ENCODE measurements at regions not wholly inside any gene's neighbourhood (a gene's known extent, or its start where the extent isn't known, plus 50 kb on each side); places are given as distances from the start of the nearest gene placed in this dataset.
"Not testable (repeated sequence)": the region's sequence is repeated elsewhere in the genome, so short reads cannot be mapped to it uniquely, and the experiment has no call there.

DNA sequence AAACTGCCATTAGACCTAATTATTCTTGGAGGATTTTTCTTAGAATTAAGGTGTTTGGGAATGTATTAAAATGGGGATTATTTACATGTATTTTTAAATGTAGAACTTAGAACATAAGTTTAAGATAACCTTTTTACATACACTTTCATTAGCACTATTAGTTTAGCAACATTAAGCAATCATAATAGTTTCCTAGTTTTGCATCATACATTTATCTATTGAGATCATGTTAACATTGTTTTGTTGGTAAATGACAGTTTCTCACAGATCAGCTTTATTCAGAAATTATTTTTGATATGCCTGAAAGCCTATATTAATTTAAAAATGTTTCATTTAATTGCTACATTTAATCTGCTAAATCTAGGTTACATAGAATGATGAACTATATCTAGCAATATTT, 189.7 kb upstream of the PPP1R3A start:
- DNase-seq, result no peak

- no peak for DNase-seq
These were observed 188.7 kb upstream of the PPP1R3A start for GRCh38 chr7:114107522-114107921.

- no peak for DNase-seq
These were observed 185.2 kb upstream of the PPP1R3A start for GRCh38 chr7:114104035-114104434.

DNA sequence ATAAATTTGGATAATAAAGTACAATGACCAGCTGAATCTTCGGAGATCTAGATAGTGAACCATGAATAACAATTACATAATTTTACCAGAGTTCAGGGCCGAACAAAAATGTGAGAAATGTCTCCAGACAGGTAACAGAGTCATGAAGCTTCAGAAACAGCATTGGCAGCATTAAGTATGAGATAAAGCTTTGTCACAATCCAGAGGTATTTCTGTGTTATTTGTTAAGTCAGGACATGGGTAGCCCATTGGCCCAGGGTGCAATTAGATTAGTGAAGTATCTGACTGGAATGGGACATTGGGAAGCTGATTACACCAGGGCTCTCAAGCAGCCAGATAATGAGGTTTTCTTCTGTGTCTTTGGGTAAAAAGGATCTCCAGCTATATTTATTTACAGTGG, 184.2 kb upstream of the PPP1R3A start:
- no peak for DNase-seq

DNA sequence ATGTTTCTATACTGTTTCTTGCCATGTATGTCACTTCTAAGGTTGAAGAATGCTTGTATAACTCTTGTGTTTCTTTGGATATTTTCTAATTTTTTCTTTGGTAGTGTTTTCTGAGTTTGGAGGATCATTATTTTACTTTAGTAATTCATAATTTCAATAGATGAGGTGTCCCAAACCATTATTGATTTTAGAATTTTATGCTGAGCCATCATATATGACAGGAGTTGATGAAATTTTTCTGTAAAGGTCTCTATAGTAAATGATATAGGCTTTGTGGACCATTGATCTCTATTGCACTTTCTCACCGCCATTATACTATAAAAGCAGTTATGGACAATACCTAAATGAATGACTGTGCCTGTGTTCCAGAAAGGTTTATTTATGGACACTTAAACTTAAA, 183.3 kb upstream of the PPP1R3A start:
- DNase-seq, result no peak

- DNase-seq, result no peak
These were observed 182.0 kb upstream of the PPP1R3A start for GRCh38 chr7:114100810-114101209.

DNA sequence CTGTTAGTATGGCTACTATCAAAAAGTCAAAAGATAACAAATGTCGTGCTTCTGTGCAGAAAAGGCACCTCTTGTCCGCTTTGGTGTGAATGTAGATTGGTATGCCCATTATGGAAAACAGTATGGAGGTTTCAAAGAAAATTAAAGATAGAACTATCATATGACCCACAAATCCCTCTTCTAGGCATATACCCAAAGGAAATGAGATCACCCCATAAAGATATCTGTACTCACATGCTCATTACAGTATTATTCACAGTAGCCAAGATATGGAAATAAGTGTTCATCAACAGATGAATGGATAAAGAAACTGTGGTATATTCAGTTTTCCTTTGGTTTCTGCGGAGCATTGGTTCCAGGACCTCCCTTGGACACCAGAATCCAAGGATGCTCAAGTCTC, 180.5 kb upstream of the PPP1R3A start:
- DNase-seq, result no peak

DNA sequence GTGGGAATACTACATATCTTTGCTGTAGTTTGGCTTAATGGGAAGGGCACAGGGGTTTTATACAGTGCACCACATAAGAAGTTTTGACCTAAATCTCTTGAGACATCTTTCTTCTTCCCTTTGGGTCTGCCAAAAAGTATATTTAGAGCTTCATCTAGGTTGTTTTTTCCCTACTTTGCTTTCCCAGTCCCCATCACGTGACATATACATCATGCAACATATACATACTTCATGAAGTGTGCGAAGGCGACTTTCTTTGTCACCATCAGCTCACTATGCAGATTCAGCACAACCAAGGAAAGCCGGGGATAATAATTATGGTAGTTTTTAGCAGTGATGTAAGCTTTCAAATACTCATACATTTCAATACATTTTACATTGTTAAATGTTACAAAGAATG, 177.1 kb upstream of the PPP1R3A start:
- DNase-seq, result no peak

- DNase-seq, result no peak
These were observed 169.7 kb upstream of the PPP1R3A start for GRCh38 chr7:114088470-114088940.

DNA sequence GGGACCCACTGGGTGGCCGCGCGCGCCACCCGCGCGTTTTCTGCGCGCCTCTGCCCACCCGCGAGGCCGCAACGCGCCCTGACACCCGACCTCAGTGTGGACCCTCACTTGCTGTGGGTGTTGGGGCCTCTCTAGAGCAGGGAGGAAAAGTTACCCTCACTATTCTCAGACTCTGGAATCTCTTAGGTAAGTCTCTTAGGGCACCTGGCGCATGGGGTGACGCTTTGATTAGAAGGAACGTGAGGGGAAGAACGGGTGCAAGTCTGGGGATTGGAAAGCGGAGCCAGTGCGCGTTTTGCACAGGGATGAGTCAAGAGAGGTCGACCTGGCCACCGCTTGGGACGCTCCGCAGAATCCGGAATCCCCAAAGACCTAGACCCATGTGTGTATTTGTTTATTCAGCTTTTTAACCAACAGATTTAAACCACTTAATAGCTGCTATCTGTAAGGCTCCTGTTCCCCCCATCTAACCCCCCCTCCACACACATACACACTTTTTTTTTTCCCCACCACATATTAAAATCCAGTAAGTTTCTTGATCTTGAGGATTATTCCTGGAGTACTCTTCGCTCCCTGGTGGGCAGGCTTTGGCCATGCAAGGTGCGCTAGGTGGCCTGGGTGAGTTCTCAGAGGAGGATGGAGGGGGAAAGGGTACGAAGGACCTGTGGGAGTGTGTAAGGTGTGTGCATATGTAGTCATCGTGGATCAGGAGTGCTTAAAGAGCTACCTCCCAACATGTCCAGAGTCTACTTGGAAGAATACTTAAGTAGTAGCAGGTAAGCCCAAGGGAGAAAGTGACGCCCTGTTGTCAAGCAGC, 169.1 kb upstream of the PPP1R3A start:
- DNase-seq, result peak; percentile 53

DNA sequence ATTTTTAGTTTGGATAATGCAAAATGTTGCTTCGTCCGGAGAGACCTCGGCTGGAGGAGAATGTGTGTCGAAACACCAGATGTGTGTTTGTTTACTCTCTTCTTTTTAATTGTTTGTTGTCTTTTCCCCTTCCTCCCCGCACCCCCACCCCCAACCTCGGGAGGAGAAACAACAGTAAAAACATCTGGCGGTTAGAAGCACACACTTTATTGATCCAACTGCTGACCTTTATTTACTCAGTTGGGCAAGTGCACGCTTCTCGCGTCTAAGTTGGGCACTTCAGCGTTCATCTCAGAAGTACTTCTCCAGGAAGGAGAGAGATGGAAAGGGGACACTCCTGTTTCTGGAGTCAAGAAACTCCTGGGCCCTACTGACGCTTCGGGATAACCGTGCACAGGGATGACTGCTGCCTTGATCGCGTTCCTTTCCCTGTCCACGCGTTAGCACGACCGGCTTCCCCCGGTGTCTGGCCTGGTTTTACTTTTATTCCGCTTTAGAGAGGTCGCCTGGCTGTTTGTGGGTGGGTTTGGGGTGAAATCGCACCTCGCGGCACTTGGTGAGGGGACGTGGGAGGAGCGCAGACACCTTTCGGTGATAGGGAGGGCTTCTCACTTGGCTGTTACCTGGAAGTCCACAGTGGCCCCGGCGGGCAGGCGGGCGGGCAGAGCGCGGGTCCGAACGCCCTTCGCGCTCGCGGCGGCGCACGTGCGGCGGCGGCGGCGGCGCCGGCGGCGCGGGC, 168.3 kb upstream of the PPP1R3A start:
- peak; percentile 66 for DNase-seq

GRCh38 chr7:114086537-114086913, 167.7 kb upstream of the PPP1R3A start:
- DNase-seq, result peak; percentile 75

DNA sequence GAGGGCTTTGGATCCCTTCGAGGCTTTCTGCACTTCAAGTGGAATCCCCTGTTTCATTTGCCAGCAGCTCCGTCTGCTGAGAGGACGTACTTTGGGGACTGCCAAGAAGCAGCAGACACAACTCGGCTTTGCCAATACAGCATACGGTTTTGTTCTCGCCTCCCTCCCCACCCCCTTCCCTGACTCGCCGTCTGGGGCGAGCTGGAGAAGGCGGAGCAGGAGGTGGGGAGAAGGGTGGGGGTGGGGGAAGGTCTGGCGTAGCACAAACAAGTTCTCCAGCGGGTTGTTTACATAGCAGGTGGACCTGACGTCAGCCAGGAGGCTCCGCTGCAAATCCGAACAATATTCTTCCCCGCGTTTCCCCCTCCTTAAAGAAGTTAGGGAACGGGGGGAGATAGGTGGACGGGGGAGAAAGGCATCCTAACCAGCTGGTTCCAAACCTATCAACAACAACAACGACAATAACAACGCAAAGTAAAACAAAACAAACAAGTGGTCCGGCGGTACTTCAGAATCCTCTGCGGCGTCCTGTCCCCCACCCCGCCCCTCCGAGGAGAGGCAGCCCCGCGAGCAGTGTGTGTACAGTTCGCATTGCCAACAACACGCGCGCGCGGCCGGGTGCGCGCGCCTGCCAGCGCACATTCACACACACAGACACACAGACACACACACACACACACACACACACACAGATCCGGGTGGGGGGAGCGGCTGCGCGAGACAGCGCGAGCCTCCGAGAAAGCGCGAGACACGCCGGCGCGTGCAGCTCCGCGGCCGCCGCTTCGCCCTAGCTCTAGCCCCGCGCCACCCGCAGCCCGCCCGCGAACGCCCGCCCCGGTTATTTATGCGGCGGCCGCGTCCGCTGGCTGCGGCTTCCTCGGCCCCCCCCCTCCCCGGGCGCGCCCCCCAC, 167.0 kb upstream of the PPP1R3A start:
- DNase-seq, result peak; percentile 92

- no peak for DNase-seq
These were observed 166.4 kb upstream of the PPP1R3A start for GRCh38 chr7:114085313-114085591.

GRCh38 chr7:114084472-114085312, 165.9 kb upstream of the PPP1R3A start:
- DNase-seq, result peak; percentile 81

DNA sequence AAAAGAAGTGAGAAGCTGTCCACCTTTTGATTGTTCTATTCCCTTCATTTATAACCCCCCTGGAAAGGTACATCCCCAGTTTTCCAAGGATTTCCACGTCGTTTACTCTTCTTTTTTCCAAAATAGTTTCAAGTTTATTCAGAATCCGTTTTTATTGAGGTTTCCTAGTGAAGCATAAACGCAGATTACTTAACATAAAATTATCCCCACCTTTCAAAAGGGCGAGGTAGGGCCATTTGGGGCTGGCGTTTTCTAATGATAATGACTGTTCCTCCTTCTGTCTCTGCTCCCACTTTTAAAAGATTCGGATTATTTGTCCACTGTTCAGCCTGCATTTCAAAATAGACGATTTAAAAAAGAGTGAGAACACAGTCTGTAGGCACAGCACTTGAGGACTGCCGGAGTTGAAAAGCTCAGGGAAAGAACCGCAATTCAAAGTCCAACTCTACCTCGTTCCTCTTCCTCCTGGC, 165.2 kb upstream of the PPP1R3A start:
- DNase-seq, result no peak

DNA sequence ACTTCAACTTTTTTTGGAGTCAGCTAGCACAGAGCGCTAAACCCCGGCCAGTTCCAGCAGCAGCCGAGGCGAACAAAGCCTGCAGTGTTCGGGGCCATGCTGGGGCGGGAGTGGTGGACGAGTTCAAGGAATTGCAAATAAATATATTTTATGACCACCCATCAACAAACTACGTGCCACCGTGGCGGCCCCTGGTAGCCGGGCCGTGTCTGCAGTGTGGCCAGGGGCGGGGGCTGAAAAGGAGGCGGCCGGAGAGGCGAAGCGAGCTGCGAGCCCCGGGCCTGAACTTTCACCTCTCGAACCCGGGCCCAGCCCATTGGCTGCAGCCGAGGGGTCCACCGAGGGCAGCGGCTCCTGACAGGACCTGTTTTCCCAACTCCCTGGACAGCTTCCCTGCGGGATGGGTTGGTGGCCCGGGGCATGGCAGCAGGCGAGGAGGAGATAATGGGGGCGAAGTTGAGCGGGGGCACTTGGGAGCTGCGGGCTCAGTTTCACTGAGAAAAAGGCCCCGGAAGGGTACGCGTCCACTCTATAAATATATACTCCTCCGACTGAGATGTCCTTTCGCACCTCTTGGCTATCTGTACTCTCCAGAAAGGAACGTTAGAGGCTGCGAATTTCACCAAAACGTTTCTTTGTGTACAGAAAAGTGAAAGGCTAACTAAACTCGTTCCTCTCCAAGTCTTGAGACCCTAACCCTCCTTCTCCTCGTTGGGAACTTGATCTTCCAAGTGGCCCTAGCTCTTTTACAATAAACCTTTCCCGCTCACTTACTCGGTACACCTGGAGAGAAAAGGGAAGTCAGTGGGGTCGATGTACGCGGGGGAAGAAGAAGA, 164.6 kb upstream of the PPP1R3A start:
- DNase-seq, result peak; percentile 78

- DNase-seq, result peak; percentile 78
These were observed 163.9 kb upstream of the PPP1R3A start for GRCh38 chr7:114082642-114083165.

DNA sequence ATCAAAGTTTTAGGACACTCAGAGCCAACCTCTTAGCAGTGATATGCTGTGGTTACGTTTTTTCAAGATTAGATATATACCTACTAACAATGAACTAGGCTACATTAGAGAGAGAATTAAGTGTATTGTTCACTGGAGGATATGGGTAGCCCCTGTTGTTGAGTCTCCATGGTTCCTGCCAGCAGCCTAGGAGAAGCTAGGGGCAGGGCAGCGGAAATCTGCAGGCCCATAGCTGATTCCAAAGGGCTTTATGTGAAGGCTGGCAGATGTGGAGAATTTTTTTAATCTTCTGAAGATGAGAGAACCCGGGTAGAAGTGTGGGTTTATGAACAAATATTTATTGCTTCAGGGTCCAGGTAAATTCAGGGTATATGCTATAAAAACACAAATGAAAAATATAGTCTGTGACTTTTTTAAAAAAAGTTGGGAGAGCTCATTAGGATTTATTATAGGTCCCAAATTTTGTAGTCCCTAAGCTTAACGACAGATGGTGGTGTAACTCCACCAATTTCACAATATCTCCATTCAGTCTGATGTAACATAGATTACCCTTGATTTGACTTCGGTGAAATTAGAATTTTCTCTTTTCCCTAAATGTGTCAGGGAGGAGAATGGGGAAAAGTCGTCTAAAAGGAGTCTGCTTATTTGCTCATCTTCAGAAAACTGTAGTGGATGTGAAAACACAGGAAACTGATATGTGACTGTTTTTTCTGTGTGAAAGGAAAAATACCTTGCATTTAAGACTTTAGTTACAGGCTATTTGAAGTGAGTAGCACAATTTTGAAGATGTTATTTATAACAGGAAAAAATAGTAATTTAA, 163.0 kb upstream of the PPP1R3A start:
- no peak for DNase-seq

- not testable (repeated sequence) for DNase-seq
These were observed 158.3 kb upstream of the PPP1R3A start for GRCh38 chr7:114077158-114077524.
